WTC11 (cell line): ENCODE measurements at regions not wholly inside any gene's neighbourhood (a gene's known extent, or its start where the extent isn't known, plus 50 kb on each side); places are given as distances from the start of the nearest gene placed in this dataset.
"Not testable (repeated sequence)": the region's sequence is repeated elsewhere in the genome, so short reads cannot be mapped to it uniquely, and the experiment has no call there.

Experiments
- ATAC-seq: fragments of 200-7000 bp; cut with Tn5 transposase; 2 replicates; pipeline ENCODE4 v1.10.0; 2021; ENCODE audit warnings: mild to moderate bottlenecking, moderate library complexity
- CTCF ChIA-PET: fragments of 300-600 bp; sonication (Branson Sonifier 250); formaldehyde crosslinking; loops from one replicate; lab custom pipeline; 2021; ENCODE audit warnings: antibody characterized with exemption; lab: Charles Lee
- POLR2A ChIA-PET: fragments of 350-600 bp; sonication (Branson Sonifier 250); formaldehyde crosslinking; loops from one replicate; lab custom pipeline; 2021; ENCODE audit warnings: antibody characterized with exemption; lab: Charles Lee
- DNase-seq: peaks from one replicate; pipeline ENCODE4 v3.0.0; 2021; ENCODE audit warnings: low spot score
- H3K27ac Mint-ChIP-seq: 2 replicates; pipeline ENCODE4 v1.8.0; 2021; ENCODE audit warnings: mixed read lengths
- H3K27me3 Mint-ChIP-seq: 2 replicates; pipeline ENCODE4 v1.8.0; 2021; ENCODE audit warnings: low read depth, mild to moderate bottlenecking, moderate library complexity, mixed read lengths
- H3K36me3 Mint-ChIP-seq: 2 replicates; pipeline ENCODE4 v1.8.0; 2021; ENCODE audit warnings: mixed read lengths
- H3K4me1 Mint-ChIP-seq: 2 replicates; pipeline ENCODE4 v1.8.0; 2022; ENCODE audit warnings: mixed read lengths
- H3K4me3 Mint-ChIP-seq: 2 replicates; pipeline ENCODE4 v1.8.0; 2021; ENCODE audit warnings: mild to moderate bottlenecking, moderate library complexity, mixed read lengths
- H3K9me3 Mint-ChIP-seq: 2 replicates; pipeline ENCODE4 v1.8.0; 2021; ENCODE audit warnings: mixed read lengths
- ATF3 ChIP-seq: sonication (generic); formaldehyde crosslinking; conservative IDR thresholded peaks from 2 replicates; pipeline ENCODE4 v1.8.1; 2022; ENCODE audit warnings: mild to moderate bottlenecking, missing genetic modification reagents
- CDX4 ChIP-seq: fragments of 250-450 bp; sonication (Bioruptor Pico); IDR thresholded peaks from 2 replicates; pipeline ENCODE4 v1.9.0; 2021; ENCODE audit warnings: moderate library complexity, mild to moderate bottlenecking, inconsistent platforms, borderline replicate concordance
- FOXP1 ChIP-seq: sonication (generic); formaldehyde crosslinking; IDR thresholded peaks from 2 replicates; pipeline ENCODE4 v1.8.0; 2022; ENCODE audit warnings: missing genetic modification reagents, mild to moderate bottlenecking, moderate library complexity, borderline replicate concordance
- FOXP4 ChIP-seq: sonication (generic); formaldehyde crosslinking; IDR thresholded peaks from 2 replicates; pipeline ENCODE4 v1.8.0; 2022; ENCODE audit warnings: mild to moderate bottlenecking, missing genetic modification reagents
- HMGXB4 ChIP-seq: sonication (generic); formaldehyde crosslinking; IDR thresholded peaks from 2 replicates; pipeline ENCODE4 v1.8.1; 2023; ENCODE audit warnings: mild to moderate bottlenecking, moderate library complexity, missing genetic modification reagents
- KAT7 ChIP-seq: sonication (generic); formaldehyde crosslinking; IDR thresholded peaks from 2 replicates; pipeline ENCODE4 v1.8.1; 2023; ENCODE audit warnings: missing genetic modification reagents, mild to moderate bottlenecking, borderline replicate concordance
- MYBL2 ChIP-seq: sonication (generic); formaldehyde crosslinking; IDR thresholded peaks from 2 replicates; pipeline ENCODE4 v1.8.1; 2023; ENCODE audit warnings: mild to moderate bottlenecking, moderate library complexity, missing genetic modification reagents
- TF ChIP-seq, protein P1 (sequence below): fragments of 250-450 bp; sonication (Bioruptor Pico); IDR thresholded peaks from 2 replicates; pipeline ENCODE4 v2.1.2; 2022; ENCODE audit warnings: mild to moderate bottlenecking, moderate library complexity

- TF ChIP-seq, protein P1, sequence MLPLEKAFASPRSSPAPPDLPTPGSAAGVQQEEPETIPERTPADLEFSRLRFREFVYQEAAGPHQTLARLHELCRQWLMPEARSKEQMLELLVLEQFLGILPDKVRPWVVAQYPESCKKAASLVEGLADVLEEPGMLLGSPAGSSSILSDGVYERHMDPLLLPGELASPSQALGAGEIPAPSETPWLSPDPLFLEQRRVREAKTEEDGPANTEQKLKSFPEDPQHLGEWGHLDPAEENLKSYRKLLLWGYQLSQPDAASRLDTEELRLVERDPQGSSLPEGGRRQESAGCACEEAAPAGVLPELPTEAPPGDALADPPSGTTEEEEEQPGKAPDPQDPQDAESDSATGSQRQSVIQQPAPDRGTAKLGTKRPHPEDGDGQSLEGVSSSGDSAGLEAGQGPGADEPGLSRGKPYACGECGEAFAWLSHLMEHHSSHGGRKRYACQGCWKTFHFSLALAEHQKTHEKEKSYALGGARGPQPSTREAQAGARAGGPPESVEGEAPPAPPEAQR (CRISPR knock-in tag) = no peak
- no peak for TF ChIP-seq CDX4 (CRISPR knock-in tag)
- no peak for TF ChIP-seq KAT7 (CRISPR knock-in tag)
- no peak for TF ChIP-seq HMGXB4 (CRISPR knock-in tag)
- no peak for TF ChIP-seq MYBL2 (CRISPR knock-in tag)
- no peak for TF ChIP-seq FOXP1 (CRISPR knock-in tag)
- no peak for TF ChIP-seq FOXP4 (CRISPR knock-in tag)
- no peak for TF ChIP-seq ATF3
Observed at GRCh38 chr2:44063033-44063432, 67.2 kb upstream of the LRPPRC start (continued).

DNA sequence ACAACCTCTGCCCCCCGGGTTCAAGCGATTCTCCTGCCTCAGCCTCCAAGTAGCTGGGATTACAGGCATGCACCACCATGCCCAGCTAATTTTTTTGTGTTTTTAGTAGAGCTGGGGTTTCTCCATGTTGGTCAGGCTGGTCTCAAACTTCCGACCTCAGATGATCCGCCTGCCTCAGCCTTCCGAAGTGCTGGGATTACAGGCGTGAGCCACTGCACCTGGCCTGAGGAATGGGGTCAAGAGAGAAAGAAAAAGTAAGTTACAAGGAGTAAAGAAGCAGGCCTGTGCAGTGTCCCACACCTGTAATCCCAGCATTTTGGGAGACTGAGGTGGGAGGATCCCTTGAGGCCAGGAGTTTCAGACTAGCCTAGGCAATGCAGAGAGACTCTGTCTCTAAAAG is 68.5 kb upstream of the LRPPRC start:
- CTCF ChIA-PET, DNase-seq, H3K27ac Mint-ChIP-seq, POLR2A ChIA-PET, ATAC-seq, H3K4me3 Mint-ChIP-seq, H3K4me1 Mint-ChIP-seq: not testable (repeated sequence)
- peaks cover 45% of the 10 kb centered on the region for H3K27me3 Mint-ChIP-seq
- H3K9me3 Mint-ChIP-seq = peaks cover 47% of the 10 kb centered on the region
- peaks cover 53% of the 10 kb centered on the region for H3K36me3 Mint-ChIP-seq

GRCh38 chr2:44067012-44067790 is 71.4 kb upstream of the LRPPRC start:
- H3K4me3 Mint-ChIP-seq, DNase-seq, ATAC-seq, CTCF ChIA-PET, POLR2A ChIA-PET, H3K4me1 Mint-ChIP-seq, H3K27ac Mint-ChIP-seq: not testable (repeated sequence)
- peaks cover 34% of the 10 kb centered on the region for H3K36me3 Mint-ChIP-seq
- peaks cover 30% of the 10 kb centered on the region for H3K9me3 Mint-ChIP-seq
- peaks cover 22% of the 10 kb centered on the region for H3K27me3 Mint-ChIP-seq

- POLR2A ChIA-PET, H3K27ac Mint-ChIP-seq, CTCF ChIA-PET, ATAC-seq, H3K4me1 Mint-ChIP-seq, DNase-seq, H3K4me3 Mint-ChIP-seq: not testable (repeated sequence)
- peaks cover 30% of the 10 kb centered on the region for H3K36me3 Mint-ChIP-seq
- peaks cover 16% of the 10 kb centered on the region for H3K27me3 Mint-ChIP-seq
- H3K9me3 Mint-ChIP-seq = peaks cover 26% of the 10 kb centered on the region
Observed at GRCh38 chr2:44067791-44068181, 72.0 kb upstream of the LRPPRC start.
